ENCODE measurements at regions not wholly inside any gene's neighbourhood (a gene's known extent, or its start where the extent isn't known, plus 50 kb on each side); places are given as distances from the start of the nearest gene placed in this dataset.

GRCh38 chr21:16563116-16563515, 833.3 kb downstream of the USP25 start:
- no peak for DNase-seq (ENCODE audit: insufficient read length, low spot score)
- no peak for FAIRE-seq
- no peak for TF ChIP-seq PAX5 (IDR thresholded peaks at IDR 0.05; ENCODE audit: insufficient read depth, low read length, severe bottlenecking)
- no peak for TF ChIP-seq POLR2A (IDR thresholded peaks at IDR 0.05; ENCODE audit: low read depth, low read length)
- no peak for TF ChIP-seq POLR2AphosphoS5 (IDR thresholded peaks at IDR 0.05; ENCODE audit: low read depth, low read length)
- no peak for TF ChIP-seq TAF1 (IDR thresholded peaks at IDR 0.05; ENCODE audit: low read depth, low read length)
- no peak for TF ChIP-seq POU2F2 (IDR thresholded peaks at IDR 0.05; ENCODE audit: low read depth, low read length)
- TF ChIP-seq SPI1 (IDR thresholded peaks at IDR 0.05; ENCODE audit: low read depth, low read length), result no peak

- FAIRE-seq, result no peak
- no peak for TF ChIP-seq PAX5 (IDR thresholded peaks at IDR 0.05; ENCODE audit: insufficient read depth, low read length, severe bottlenecking)
- no peak for TF ChIP-seq POLR2A (IDR thresholded peaks at IDR 0.05; ENCODE audit: low read depth, low read length)
- no peak for TF ChIP-seq SPI1 (IDR thresholded peaks at IDR 0.05; ENCODE audit: low read depth, low read length)
- TF ChIP-seq POLR2AphosphoS5 (IDR thresholded peaks at IDR 0.05; ENCODE audit: low read depth, low read length), result no peak
- TF ChIP-seq POU2F2 (IDR thresholded peaks at IDR 0.05; ENCODE audit: low read depth, low read length), result no peak
- no peak for TF ChIP-seq TAF1 (IDR thresholded peaks at IDR 0.05; ENCODE audit: low read depth, low read length)
- no peak for DNase-seq (ENCODE audit: insufficient read length, low spot score)
Observed at GRCh38 chr21:16563795-16564194, 834.0 kb downstream of the USP25 start.

GRCh38 chr21:16568244-16568643, 838.5 kb downstream of the USP25 start:
- FAIRE-seq (no peak), DNase-seq (ENCODE audit: insufficient read length, low spot score) (no peak)

GRCh38 chr21:16568661-16569060, 838.9 kb downstream of the USP25 start:
- TF ChIP-seq PAX5 (IDR thresholded peaks at IDR 0.05; ENCODE audit: insufficient read depth, low read length, severe bottlenecking) (no peak), TAF1 (IDR thresholded peaks at IDR 0.05; ENCODE audit: low read depth, low read length) (no peak), POLR2A (IDR thresholded peaks at IDR 0.05; ENCODE audit: low read depth, low read length) (no peak), SPI1 (IDR thresholded peaks at IDR 0.05; ENCODE audit: low read depth, low read length) (no peak), POLR2AphosphoS5 (IDR thresholded peaks at IDR 0.05; ENCODE audit: low read depth, low read length) (no peak), POU2F2 (IDR thresholded peaks at IDR 0.05; ENCODE audit: low read depth, low read length) (no peak)
- DNase-seq (ENCODE audit: insufficient read length, low spot score) (no peak), FAIRE-seq (no peak)

More at GRCh38 chr21:16568244-16568643, 838.5 kb downstream of the USP25 start:
- TF ChIP-seq POLR2AphosphoS5 (IDR thresholded peaks at IDR 0.05; ENCODE audit: low read depth, low read length) (no peak), TAF1 (IDR thresholded peaks at IDR 0.05; ENCODE audit: low read depth, low read length) (no peak), PAX5 (IDR thresholded peaks at IDR 0.05; ENCODE audit: insufficient read depth, low read length, severe bottlenecking) (no peak), POLR2A (IDR thresholded peaks at IDR 0.05; ENCODE audit: low read depth, low read length) (no peak), SPI1 (IDR thresholded peaks at IDR 0.05; ENCODE audit: low read depth, low read length) (no peak), POU2F2 (IDR thresholded peaks at IDR 0.05; ENCODE audit: low read depth, low read length) (no peak)

GRCh38 chr21:16569679-16570078, 839.9 kb downstream of the USP25 start:
- FAIRE-seq, result no peak
- no peak for DNase-seq (ENCODE audit: insufficient read length, low spot score)
- TF ChIP-seq POLR2AphosphoS5 (IDR thresholded peaks at IDR 0.05; ENCODE audit: low read depth, low read length) (no peak), SPI1 (IDR thresholded peaks at IDR 0.05; ENCODE audit: low read depth, low read length) (no peak), TAF1 (IDR thresholded peaks at IDR 0.05; ENCODE audit: low read depth, low read length) (no peak), POLR2A (IDR thresholded peaks at IDR 0.05; ENCODE audit: low read depth, low read length) (no peak), PAX5 (IDR thresholded peaks at IDR 0.05; ENCODE audit: insufficient read depth, low read length, severe bottlenecking) (no peak), POU2F2 (IDR thresholded peaks at IDR 0.05; ENCODE audit: low read depth, low read length) (no peak)

- FAIRE-seq, result no peak
- TF ChIP-seq POLR2A (IDR thresholded peaks at IDR 0.05; ENCODE audit: low read depth, low read length) (no peak), SPI1 (IDR thresholded peaks at IDR 0.05; ENCODE audit: low read depth, low read length) (no peak), TAF1 (IDR thresholded peaks at IDR 0.05; ENCODE audit: low read depth, low read length) (no peak), POU2F2 (IDR thresholded peaks at IDR 0.05; ENCODE audit: low read depth, low read length) (no peak)
- DNase-seq (ENCODE audit: insufficient read length, low spot score), result no peak
Observed at GRCh38 chr21:16570171-16570570, 840.4 kb downstream of the USP25 start.

GRCh38 chr21:16570856-16571255, 841.1 kb downstream of the USP25 start:
- DNase-seq (ENCODE audit: insufficient read length, low spot score), result no peak
- no peak for TF ChIP-seq POU2F2 (IDR thresholded peaks at IDR 0.05; ENCODE audit: low read depth, low read length)
- no peak for TF ChIP-seq SPI1 (IDR thresholded peaks at IDR 0.05; ENCODE audit: low read depth, low read length)
- no peak for TF ChIP-seq POLR2A (IDR thresholded peaks at IDR 0.05; ENCODE audit: low read depth, low read length)
- TF ChIP-seq POLR2AphosphoS5 (IDR thresholded peaks at IDR 0.05; ENCODE audit: low read depth, low read length), result no peak
- TF ChIP-seq TAF1 (IDR thresholded peaks at IDR 0.05; ENCODE audit: low read depth, low read length), result no peak
- no peak for TF ChIP-seq PAX5 (IDR thresholded peaks at IDR 0.05; ENCODE audit: insufficient read depth, low read length, severe bottlenecking)
- no peak for FAIRE-seq

- no peak for TF ChIP-seq POU2F2 (IDR thresholded peaks at IDR 0.05; ENCODE audit: low read depth, low read length)
- no peak for TF ChIP-seq PAX5 (IDR thresholded peaks at IDR 0.05; ENCODE audit: insufficient read depth, low read length, severe bottlenecking)
- no peak for TF ChIP-seq POLR2A (IDR thresholded peaks at IDR 0.05; ENCODE audit: low read depth, low read length)
- TF ChIP-seq TAF1 (IDR thresholded peaks at IDR 0.05; ENCODE audit: low read depth, low read length), result no peak
- TF ChIP-seq SPI1 (IDR thresholded peaks at IDR 0.05; ENCODE audit: low read depth, low read length), result no peak
- TF ChIP-seq POLR2AphosphoS5 (IDR thresholded peaks at IDR 0.05; ENCODE audit: low read depth, low read length), result no peak
- DNase-seq (ENCODE audit: insufficient read length, low spot score) (no peak), FAIRE-seq (no peak)
Observed at GRCh38 chr21:16571594-16571993, 841.8 kb downstream of the USP25 start.

- no peak for DNase-seq (ENCODE audit: insufficient read length, low spot score)
- FAIRE-seq, result no peak
- TF ChIP-seq POU2F2 (IDR thresholded peaks at IDR 0.05; ENCODE audit: low read depth, low read length) (no peak), TAF1 (IDR thresholded peaks at IDR 0.05; ENCODE audit: low read depth, low read length) (no peak), POLR2AphosphoS5 (IDR thresholded peaks at IDR 0.05; ENCODE audit: low read depth, low read length) (no peak), PAX5 (IDR thresholded peaks at IDR 0.05; ENCODE audit: insufficient read depth, low read length, severe bottlenecking) (no peak), SPI1 (IDR thresholded peaks at IDR 0.05; ENCODE audit: low read depth, low read length) (no peak), POLR2A (IDR thresholded peaks at IDR 0.05; ENCODE audit: low read depth, low read length) (no peak)
Observed at GRCh38 chr21:16572032-16572431, 842.2 kb downstream of the USP25 start.

- FAIRE-seq, result no peak
- DNase-seq (ENCODE audit: insufficient read length, low spot score), result no peak
- TF ChIP-seq POU2F2 (IDR thresholded peaks at IDR 0.05; ENCODE audit: low read depth, low read length) (no peak), POLR2AphosphoS5 (IDR thresholded peaks at IDR 0.05; ENCODE audit: low read depth, low read length) (no peak), SPI1 (IDR thresholded peaks at IDR 0.05; ENCODE audit: low read depth, low read length) (no peak), PAX5 (IDR thresholded peaks at IDR 0.05; ENCODE audit: insufficient read depth, low read length, severe bottlenecking) (no peak), POLR2A (IDR thresholded peaks at IDR 0.05; ENCODE audit: low read depth, low read length) (no peak), TAF1 (IDR thresholded peaks at IDR 0.05; ENCODE audit: low read depth, low read length) (no peak)
Observed at GRCh38 chr21:16573578-16573977, 843.8 kb downstream of the USP25 start.
